LNCaP clone FGC (cell line): ENCODE measurements at regions not wholly inside any gene's neighbourhood (a gene's known extent, or its start where the extent isn't known, plus 50 kb on each side); places are given as distances from the start of the nearest gene placed in this dataset.

Experiments used
- DNase-seq: peaks from one replicate; pipeline ENCODE4 v3.0.0-alpha.2; 2011; ENCODE audit warnings: low read depth
- H3K4me3 ChIP-seq: 2 replicates; pipeline ENCODE4 v1.5.1; 2011; ENCODE audit warnings: mild to moderate bottlenecking, low read depth, low read length, control low read depth
- TF ChIP-seq, protein P1 (sequence below): IDR thresholded peaks from 2 replicates; pipeline ENCODE4 v1.5.1; 2012; ENCODE audit warnings: mild to moderate bottlenecking; ENCODE audit not compliant: control insufficient read depth, insufficient read depth; ENCODE audit errors: extremely low read depth

DNA sequence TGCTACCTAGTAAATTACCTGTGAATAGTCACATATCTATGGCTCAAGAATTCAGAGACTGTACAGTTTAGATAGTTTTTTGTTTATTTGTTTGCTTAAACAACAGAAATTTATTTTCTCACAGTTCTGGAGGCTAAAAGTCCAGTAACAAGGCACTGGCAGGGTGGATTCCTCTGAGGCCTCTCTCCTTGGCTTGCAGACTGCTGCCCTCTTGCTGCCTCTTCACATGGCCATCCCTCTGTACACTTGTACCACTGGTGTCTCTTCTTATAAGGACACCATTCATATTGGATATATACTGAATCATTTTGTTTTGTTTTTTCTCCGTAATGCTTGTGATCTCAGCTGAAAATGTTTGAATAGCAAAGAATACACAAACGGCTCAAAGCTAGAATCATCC is 56.4 kb upstream of the MIR17HG start:
- DNase-seq: no peak
- H3K4me3 ChIP-seq: no peak overlapping the region
- TF ChIP-seq, protein P1, sequence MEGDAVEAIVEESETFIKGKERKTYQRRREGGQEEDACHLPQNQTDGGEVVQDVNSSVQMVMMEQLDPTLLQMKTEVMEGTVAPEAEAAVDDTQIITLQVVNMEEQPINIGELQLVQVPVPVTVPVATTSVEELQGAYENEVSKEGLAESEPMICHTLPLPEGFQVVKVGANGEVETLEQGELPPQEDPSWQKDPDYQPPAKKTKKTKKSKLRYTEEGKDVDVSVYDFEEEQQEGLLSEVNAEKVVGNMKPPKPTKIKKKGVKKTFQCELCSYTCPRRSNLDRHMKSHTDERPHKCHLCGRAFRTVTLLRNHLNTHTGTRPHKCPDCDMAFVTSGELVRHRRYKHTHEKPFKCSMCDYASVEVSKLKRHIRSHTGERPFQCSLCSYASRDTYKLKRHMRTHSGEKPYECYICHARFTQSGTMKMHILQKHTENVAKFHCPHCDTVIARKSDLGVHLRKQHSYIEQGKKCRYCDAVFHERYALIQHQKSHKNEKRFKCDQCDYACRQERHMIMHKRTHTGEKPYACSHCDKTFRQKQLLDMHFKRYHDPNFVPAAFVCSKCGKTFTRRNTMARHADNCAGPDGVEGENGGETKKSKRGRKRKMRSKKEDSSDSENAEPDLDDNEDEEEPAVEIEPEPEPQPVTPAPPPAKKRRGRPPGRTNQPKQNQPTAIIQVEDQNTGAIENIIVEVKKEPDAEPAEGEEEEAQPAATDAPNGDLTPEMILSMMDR: no peak

- TF ChIP-seq, protein P1: no peak
- DNase-seq: no peak
- H3K4me3 ChIP-seq: no peak overlapping the region
Measured at GRCh38 chr13:91292630-91293221, 54.8 kb upstream of the MIR17HG start.

- no peak overlapping the region for H3K4me3 ChIP-seq
- TF ChIP-seq, protein P1: no peak
- DNase-seq: no peak
Measured at GRCh38 chr13:91295712-91296410, 51.6 kb upstream of the MIR17HG start.

- no peak for DNase-seq
- no peak overlapping the region for H3K4me3 ChIP-seq
- TF ChIP-seq, protein P1: no peak
Measured at GRCh38 chr13:91297503-91297902, 50.0 kb upstream of the MIR17HG start.
